NCI-H2227 treated with DMSO at 0.1 percent for 48 hours (cell line): ENCODE measurements at regions not wholly inside any gene's neighbourhood (a gene's known extent, or its start where the extent isn't known, plus 50 kb on each side); places are given as distances from the start of the nearest gene placed in this dataset.

Experiments used
- DNase-seq: peaks from one replicate; lab custom pipeline; 2025; lab: John Stamatoyannopoulos, UW

DNA sequence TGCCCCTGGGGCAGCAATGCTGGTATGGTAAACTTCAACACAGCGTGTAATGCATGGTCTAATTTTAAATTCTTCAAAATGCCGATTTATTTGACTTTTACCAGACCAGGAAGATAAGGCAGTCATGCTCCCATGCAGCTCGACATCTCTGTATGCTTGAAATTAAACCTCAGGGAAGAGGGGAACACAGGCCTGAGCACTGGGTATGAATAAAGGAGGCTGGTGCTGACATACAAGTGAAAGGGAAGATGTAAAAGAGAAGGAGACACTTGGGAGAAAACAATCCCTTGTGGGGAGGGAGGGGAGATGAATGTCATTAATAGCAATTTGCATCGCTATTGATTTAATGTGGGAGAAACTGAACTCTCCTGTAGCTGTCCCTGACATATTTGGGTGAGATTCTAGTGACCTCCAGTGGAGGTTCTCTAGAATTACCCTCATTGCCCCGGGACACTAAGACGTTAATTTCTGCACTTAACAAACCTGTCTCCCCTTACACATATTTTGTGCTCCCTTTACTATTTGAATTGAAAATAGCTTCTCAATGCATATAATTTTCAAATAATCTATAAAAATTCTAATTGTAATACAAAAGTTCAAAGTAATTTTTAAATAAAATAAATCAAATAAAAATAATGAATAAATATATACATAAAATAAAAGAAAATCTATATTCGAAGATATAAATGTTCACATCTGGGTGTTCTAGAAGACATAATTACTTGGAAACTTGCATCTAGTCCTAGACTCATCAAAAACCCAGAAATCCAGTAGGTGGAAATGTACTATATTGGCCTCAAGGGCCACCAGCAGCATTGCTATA, 283.1 kb downstream of the LMX1A start:
- peak; percentile 49 for DNase-seq

DNA sequence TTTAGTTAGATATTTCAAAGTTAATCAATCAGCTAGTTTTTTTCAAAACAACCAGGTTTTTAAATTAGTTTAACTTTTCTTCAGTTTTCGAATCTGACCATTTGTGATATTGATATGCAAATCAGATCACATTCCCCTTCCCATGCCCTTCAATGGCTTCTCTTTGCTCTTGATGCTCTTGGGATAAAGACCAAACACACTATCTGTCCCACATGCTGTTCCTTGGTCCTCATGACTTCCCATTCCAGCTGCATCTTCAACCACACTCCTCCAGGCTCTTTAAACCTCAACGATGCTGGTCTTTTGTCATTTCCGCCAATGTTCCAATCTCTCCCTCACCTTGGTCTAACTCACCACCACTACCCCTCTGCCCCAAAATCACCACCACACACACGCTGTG, 285.8 kb downstream of the LMX1A start:
- no peak for DNase-seq

DNA sequence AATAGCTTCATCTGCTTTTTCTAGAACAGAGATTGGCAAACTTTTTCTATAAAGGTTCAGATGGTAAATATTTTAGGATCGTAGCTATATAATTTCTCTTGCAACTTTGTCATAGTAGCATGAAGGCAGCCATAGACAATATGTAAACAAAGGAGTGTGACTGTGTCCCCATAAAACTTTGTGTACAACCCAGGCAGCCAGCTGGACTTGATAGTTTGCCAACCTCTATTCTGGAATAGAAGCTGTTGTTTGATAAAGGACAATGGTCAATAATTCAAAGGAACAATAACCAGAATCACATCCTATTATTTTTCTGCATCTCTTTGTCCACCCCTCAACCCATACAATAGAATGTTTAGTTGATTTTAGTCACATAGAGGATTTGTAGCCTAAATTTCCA, 286.7 kb downstream of the LMX1A start:
- no peak for DNase-seq

DNA sequence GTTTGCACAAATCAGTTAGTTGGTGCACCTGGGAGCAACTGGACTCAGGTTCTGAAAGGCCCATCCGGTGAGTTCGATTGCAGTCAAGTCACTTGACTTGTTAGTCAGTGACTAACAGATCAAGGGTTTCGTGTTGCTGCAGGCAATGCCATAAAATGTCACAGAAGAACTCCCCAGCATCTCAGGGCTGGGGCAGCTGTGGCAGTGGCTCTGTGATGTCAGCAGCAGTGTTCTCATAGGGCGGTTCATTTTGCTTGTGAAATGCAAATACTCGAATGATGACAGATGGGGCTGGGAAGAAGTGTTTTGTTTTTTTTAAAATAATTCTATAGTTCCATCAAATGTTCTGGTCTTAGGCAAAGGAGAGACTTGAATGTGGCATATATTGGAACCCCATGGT, 287.8 kb downstream of the LMX1A start:
- DNase-seq = no peak

DNA sequence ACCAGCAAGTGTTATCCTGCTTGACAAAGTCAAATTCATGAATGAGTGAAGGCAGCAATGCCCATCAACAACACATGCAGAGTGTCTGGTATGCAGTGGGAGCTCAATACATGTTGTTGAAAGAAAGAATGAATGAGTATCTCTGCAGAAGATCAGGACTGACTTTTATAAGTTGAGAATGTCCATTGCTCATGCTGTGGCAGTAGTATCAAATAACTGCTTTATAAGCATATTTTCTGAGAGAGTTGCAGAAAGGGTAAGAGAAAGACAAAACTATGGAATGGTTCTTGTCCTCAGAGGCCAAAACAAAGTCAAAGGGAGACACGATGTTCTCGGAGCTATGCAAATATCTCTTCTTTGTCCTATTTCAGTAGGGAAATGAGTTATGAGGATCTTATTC, 288.7 kb downstream of the LMX1A start:
- no peak for DNase-seq

DNA sequence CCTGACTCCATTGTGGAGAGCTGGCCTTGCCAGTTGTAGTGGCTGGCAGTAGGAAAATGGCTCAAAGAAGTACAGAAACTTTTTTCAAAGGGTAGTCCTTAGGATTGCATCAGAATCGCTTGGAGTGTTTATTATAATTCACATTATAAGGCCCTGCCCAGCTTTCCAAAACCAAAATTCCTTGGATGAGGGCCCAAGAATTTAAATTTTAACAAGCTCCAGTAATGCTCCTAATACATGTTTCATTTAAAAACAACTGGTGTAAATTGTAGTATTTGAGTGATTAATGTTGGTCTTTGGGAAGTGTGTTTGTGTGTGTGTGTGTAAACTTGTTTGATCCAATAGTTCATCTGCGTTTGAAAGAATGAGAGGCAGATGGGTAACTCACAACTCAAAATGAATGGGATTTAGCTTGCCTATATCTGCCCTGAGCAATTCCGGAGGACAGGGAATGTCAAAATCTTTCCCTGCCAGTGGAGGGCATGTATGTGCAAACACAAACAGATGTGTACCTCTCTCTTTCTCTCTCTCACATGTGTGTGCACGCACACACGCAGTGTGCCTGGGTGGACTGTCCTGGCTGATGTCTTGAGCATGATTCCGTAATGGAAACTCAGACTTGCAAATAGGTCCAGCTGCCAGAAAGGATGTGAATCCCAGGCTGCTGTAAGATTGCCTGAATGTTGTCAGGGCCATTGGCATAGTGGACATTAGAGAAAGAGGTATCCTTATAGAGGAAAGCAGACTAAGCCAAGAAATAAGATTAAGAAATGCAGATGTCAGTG, 293.1 kb downstream of the LMX1A start:
- no peak for DNase-seq

DNA sequence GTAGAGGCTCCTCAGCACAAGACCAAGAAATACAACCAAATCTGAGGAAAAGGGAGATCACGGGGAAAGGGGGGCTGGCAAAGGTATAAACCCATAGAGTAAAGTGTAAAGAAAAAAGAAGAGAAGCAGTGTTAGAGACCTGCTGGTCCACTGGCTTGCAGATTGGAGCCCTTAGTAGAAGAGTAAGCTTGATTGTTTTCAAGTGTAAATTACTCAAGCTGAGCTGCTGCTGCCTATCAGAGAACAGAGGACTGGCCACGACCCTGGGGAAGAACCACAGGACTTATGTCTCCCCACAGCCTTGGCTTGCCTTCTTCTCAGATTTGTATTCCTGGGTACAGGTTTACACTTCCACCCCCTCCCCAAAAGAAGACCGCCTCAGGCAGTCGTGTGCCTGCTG, 294.2 kb downstream of the LMX1A start:
- DNase-seq = no peak

DNA sequence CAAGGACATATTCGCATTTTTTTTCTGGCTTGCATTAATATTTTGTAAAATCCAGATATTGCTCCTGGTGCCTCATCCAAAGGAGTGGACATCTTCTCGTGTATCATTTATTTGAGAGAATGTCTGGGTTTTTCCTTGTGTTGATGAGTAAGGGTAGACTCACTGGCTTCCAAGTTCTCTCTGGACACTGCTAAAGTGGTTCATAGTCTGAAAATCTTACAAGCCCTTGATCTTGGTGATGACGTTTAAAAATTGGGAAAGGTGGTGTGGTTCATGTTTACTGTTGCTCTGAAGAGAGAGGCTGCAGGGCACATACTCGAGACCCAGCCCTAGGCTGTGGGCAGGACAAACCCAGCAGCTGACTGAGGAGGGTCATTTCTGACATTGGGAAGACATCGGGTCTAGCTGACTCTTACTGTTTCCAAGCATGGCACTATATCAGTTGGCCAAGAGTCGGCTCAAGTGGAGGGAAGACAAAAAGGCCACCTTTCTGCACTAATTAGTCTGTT, 296.2 kb downstream of the LMX1A start:
- no peak for DNase-seq

DNA sequence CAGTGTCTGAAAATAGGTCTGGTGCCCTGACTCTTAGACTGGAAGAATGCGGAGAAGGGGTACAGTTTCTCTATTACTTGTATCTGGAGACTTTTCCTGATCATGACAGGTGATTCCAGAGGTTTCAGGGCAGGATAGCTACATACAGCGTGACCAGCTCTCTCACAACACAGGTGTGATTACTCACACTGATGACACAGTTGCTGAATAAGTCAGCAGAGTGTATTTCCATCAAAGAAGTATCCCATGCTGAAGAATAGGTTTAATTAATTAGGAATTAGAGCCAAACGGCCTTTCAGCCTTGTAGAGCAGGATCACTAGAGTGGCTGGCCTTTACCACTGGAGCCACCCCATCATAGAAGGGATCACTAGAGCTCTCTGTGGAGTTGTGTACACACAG, 298.6 kb downstream of the LMX1A start:
- no peak for DNase-seq

DNA sequence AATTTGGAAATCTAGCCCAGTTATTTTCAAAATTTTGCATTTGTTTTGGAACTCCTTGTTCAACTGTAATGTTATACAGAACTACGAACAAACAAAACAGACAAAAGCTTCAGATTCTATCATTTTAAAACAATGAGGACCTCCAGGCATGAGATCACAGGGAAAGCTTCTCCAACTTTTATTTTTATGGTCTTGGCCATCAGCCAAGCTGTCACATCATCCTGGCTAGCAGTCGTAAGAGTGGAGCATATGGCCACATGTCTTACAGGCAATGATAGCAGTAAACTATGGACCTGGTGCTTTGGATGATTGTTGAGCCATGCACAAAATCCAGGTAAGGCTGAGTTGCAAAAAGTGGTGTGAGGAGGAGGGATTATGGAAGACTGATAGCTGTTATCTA, 299.6 kb downstream of the LMX1A start:
- no peak for DNase-seq

DNA sequence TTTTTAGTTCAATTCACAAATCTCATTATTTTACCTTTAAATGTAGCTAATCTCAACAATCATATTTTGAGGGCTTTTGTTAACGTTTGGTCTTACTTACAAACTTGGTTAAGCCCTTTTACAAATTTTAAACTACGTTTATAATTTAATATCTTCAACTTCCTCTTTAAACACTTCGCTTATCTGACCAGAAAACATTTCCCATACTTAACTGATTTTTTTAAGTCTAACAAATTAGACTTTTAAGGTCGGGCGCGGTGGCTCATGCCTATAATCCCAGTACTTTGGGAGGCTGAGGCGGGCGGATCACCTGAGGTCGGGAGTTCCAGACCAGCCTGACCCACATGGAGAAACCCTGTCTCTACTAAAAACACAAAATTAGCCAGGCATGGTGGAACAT, 300.9 kb downstream of the LMX1A start:
- DNase-seq = no peak

DNA sequence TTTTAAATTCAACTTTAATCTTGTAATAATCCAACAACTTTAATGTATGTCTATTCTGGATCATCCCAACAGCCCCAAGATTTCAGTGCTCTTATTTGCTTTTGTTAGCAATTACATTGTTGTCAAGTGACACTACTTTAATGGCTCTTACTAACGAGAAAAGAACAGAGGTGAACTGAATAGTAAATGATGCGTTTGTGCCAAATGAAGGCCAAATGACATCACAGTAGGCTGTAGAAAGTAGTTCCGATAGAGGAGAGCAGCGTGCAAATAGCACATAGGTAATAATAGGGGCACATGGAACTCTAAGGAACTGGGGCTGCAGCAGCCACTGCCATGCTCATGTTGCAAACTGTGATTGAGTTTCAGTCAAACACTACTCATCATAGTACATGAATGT, 301.9 kb downstream of the LMX1A start:
- DNase-seq = no peak

DNA sequence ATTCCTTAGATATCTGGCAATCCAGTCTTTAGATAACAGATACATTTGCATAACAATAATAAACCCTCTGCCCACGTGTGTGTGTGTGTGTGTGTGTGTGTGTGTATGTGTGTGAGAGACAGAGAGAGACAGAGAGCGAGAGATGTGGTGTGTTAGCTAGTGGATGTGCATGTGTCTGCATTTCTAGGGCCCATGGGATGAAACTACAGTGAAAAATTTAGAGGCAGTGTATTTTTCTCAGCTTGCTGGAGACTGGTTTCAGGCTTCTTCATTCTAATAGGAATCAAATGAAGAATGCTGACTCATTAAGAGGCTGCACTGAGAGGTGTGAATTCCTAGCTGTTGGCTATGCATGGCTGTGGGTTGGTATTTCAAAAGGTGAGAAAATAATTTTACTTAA, 303.2 kb downstream of the LMX1A start:
- DNase-seq = no peak

DNA sequence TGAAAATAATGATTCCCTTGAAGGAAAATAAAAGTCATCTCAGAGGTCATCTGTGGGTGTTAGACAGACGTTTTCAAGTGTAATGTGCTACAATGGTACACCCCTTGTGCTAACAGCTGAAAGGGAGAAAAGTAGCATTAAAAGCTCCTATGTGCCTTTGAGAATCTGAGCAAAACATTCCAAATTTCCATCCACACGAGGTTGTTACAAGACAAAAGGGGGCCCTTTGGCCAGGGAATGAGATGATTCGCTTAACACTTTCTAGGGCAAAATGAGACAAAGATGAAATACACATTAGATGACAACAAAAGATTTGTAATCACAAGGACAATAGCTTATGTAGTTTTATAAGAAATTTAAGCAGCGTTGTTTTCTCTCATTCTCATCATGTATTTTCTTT, 303.6 kb downstream of the LMX1A start:
- peak; percentile 30 for DNase-seq

DNA sequence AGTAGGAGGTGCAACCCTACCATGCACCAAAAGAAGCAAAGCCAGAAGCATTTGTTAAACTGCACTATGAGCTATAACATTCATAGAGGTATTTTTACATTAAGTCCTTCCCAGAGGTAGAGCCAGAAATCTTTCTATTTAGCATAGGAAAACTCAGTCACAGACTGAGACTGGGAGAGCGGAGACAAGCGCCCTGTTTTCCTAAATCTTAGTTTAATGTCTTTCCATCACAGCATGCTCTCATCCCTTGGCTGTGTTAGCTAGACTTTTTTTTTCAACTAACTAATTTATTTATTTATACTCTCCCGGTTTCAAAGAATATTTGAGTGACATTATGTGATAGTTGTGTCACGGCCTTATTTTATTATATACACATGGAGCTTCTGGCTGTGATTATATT, 304.1 kb downstream of the LMX1A start:
- no peak for DNase-seq

DNA sequence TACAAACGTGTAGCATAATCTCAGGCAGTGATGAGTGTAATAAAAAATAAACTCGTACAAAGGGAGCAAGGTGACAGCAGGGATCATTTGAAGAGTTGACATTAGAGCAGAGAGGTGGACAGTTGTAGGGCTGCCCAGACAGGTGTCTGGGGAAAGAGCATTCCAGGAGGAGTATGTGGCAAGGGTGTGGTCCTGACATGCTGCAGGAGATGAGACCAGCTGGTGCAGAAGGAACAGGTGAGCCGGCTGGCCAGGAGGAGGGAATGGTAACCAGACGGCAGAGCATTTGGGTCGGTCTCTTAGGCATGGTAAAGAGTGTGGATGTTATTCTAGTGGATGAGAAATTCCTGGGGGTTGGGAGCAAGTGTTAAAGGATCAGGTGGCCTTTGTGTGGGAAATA, 306.3 kb downstream of the LMX1A start:
- DNase-seq = no peak

DNA sequence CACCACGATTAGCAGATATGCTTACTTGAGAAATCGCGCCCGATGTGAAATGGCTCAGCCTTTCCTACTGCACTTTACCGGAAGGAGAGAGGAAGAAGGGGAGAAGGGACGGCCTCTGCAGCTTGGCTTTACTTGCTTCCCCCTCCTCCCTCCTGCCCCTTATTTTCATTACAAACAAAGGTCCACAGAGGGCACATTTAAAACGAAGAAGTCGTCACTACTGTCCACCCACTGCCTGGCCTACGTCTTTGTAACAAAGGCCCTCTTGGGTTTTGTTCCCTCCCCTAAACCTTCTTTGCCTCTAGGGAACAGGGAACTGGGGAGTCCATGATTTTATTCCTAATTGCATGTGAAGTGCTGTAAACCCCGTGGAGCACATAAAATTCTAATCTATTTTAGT, 308.5 kb downstream of the LMX1A start:
- DNase-seq = peak; percentile 17

DNA sequence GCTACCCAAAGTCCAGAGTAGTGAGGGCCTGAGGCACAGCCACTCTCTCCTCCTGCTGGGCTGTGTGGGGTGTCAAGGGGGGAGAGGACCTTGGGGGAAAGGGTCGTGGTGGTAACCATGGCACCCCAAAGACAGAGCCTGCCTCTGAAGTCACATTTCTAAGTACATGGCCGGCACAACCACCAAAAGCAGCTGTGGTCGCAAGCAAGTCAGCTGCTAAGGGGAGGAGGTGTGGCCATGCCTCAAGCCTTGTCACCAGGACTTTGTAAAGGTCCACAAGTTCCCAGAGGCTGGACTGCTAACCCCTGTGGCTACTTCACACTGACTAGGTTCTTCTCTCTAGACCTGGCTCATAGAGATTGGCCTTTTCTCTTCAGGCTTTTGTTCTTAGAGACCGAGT, 310.6 kb downstream of the LMX1A start:
- no peak for DNase-seq

DNA sequence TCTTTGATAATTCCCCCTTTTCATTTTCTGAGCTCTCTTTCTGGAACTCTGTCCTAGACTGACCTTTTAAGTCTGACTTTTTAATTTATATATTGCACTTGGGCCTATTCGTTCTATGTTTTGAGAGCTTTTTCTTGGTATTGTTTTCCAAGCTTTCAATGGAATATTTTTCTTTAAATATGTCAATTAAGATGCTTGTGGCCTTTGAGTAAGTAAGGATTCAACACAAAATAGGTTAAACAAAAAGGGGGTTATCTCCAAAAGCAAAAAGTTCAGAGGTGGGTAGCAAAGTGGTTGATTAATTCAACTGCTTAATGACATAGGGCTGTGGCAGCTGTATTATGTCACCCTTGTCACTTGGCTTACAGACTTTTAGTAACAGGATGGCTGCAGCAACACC, 315.9 kb downstream of the LMX1A start:
- DNase-seq = no peak

DNA sequence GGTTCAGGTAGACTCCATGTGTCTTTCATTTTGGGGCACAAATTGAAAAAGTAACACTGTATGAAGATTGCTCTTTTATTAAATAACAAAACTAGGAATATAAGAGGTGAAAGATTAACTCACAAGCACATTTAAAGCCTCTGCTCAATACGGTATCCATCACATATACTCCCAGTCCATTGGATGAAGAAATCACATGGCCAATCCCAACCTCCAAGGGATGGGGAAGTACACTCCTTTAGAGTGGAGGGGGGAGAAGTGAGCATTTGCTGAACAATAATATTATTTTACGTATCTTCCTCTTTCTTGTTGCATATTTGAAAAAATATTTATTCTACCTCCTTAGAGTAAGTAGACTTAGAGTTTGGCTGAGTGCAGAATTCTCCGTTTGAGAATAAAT, 316.5 kb downstream of the LMX1A start:
- peak; percentile 18 for DNase-seq

DNA sequence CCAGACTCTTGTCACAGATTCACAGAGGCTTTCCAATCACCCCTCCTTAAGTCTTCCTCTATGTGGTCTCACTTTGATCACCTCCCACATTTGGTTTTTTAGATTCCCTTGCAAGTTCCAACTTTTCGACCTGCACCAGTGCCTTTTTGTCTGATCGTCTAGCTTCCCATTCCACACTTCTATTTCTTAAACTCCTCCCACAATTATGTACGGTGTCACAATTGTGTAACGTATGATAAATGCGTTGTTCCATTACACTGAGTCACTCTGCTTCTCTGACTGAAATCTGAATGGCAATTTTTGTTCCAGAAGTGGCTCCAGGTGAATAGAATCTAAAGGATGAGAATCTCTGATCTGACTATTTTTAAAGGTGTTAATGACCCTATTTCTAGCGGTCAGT, 320.1 kb downstream of the LMX1A start:
- DNase-seq = no peak

DNA sequence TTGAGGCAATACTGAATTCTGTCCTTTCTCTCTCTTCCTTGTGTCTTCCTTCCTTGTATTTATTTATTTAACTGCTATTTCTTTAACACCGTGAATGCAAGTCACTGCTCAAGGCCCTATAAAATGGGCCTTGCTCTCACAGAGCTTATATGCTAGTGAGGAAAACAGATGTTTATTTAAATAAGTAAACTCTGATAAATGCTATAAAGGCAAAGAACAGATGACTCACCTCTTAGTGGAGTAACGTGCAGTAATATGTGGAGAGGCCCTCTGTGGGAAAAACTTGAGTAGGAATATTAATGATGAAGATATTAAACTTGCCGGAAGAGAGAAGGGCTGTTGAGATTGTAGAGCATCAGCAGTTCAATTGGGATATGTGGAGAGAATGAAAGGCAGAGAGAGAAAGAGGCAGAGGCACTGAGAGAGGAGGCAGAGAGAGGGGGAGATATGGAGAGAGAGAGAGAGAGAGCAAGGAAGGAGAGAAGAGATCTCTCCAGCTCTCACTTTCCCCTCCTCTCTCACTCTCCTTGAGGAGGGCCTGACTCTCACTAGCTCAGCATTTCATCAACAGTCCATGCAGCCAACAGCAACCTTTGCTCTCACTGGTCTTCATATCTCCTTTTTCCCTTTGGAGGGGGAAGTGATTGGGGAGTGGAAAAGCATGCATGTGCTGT, 322.2 kb downstream of the LMX1A start:
- DNase-seq = no peak

DNA sequence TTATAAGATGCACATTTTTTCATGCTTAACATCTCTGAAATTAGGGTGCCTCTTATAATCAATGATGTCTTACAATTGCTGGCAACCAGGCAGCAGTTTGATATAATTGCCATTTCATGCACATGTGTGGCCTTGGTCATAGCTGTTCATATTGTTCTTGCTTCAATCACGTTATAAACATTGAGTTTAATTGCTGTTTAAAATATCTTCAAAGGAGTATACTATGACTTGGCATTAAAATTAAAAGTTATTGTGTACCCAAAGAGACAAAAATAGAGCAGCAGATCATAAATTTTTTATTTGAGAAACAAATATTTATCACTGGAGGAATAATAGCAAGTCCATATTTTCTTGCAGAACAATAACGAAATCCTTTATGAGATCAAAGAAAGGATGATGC, 325.5 kb downstream of the LMX1A start:
- no peak for DNase-seq
